Naive thymus-derived CD4-positive, alpha-beta T cell (primary cell): ENCODE measurements at regions not wholly inside any gene's neighbourhood (a gene's known extent, or its start where the extent isn't known, plus 50 kb on each side); places are given as distances from the start of the nearest gene placed in this dataset.
A peak's percentile ranks its signal among the peaks of the same experiment; 100 is the strongest.

Experiments
- ATAC-seq: fragments of 150-1000 bp; cut with Tn5 transposase; 2 replicates; pipeline ENCODE4 v1.10.0; 2021; ENCODE audit warnings: mild to moderate bottlenecking, moderate library complexity
- CTCF ChIA-PET: fragments of 350-600 bp; sonication (Branson Sonifier 250); formaldehyde crosslinking; loops from one replicate; lab custom pipeline; 2021; ENCODE audit warnings: antibody characterized with exemption; lab: Charles Lee
- POLR2A ChIA-PET: fragments of 350-600 bp; sonication (Branson Sonifier 250); formaldehyde crosslinking; loops from one replicate; lab custom pipeline; 2021; ENCODE audit warnings: antibody characterized with exemption, inconsistent platforms; lab: Charles Lee
- DNase-seq, 9 donors: peaks; one replicate each; pipeline versions ENCODE4 v3.0.0 to v3.0.0-alpha.2; 2020 to 2022; ENCODE audit warnings: mixed read lengths in 1 of 9
- H3K27ac ChIP-seq: one replicate; pipeline ENCODE4 v1.7.0; 2013; ENCODE audit warnings: mild to moderate bottlenecking, low read depth, low read length, moderate library complexity
- H3K27me3 ChIP-seq, 2 donors: one replicate each; pipeline ENCODE4 v1.7.0; 2013; ENCODE audit warnings: low read length in 2 of 2, mild to moderate bottlenecking in 2 of 2, moderate library complexity in 2 of 2; ENCODE audit not compliant: control insufficient read depth in 2 of 2, insufficient read depth in 2 of 2
- H3K36me3 ChIP-seq, 3 experiments: 1 replicate in 2 of 3; 2 replicates in 1 of 3; pipeline ENCODE4 v1.7.0; 2013; ENCODE audit warnings: low read length in 3 of 3, mild to moderate bottlenecking in 3 of 3, moderate library complexity in 1 of 3; ENCODE audit not compliant: insufficient read depth in 3 of 3, control insufficient read depth in 2 of 3
- H3K4me1 ChIP-seq, 2 donors: one replicate each; pipeline ENCODE4 v1.7.0; 2013; ENCODE audit warnings: low read length in 2 of 2, mild to moderate bottlenecking in 2 of 2, moderate library complexity in 1 of 2; ENCODE audit not compliant: control insufficient read depth in 2 of 2, insufficient read depth in 2 of 2
- H3K4me3 ChIP-seq: 2 replicates; pipeline ENCODE4 v1.7.0; 2013; ENCODE audit warnings: mild to moderate bottlenecking, low read length
- H3K9me3 ChIP-seq, 3 experiments: 1 replicate in 2 of 3; 2 replicates in 1 of 3; pipeline ENCODE4 v1.7.0; 2013; ENCODE audit warnings: low read length in 3 of 3; ENCODE audit not compliant: control insufficient read depth in 2 of 3
- H3K27ac Mint-ChIP-seq, 9 donors: one replicate each; pipeline ENCODE4 v1.8.0; 2020 to 2022; ENCODE audit warnings: mixed read lengths in 9 of 9, mild to moderate bottlenecking in 8 of 9, moderate library complexity in 5 of 9, inconsistent platforms in 2 of 9
- H3K27me3 Mint-ChIP-seq, 5 donors: one replicate each; pipeline ENCODE4 v1.8.0; 2021 to 2022; ENCODE audit warnings: mixed read lengths in 5 of 5, mild to moderate bottlenecking in 1 of 5
- H3K36me3 Mint-ChIP-seq, 5 donors: one replicate each; pipeline ENCODE4 v1.8.0; 2020 to 2022; ENCODE audit warnings: mixed read lengths in 5 of 5, mild to moderate bottlenecking in 3 of 5, inconsistent platforms in 1 of 5
- H3K4me1 Mint-ChIP-seq, 7 donors: one replicate each; pipeline ENCODE4 v1.8.0; 2020 to 2022; ENCODE audit warnings: mixed read lengths in 7 of 7, mild to moderate bottlenecking in 3 of 7, inconsistent platforms in 1 of 7
- H3K4me3 Mint-ChIP-seq, 10 donors: one replicate each; pipeline ENCODE4 v1.8.0; 2020 to 2022; ENCODE audit warnings: mild to moderate bottlenecking in 10 of 10, mixed read lengths in 10 of 10, moderate library complexity in 6 of 10, inconsistent platforms in 2 of 10
- H3K9me3 Mint-ChIP-seq, 11 donors: one replicate each; pipeline ENCODE4 v1.8.0; 2020 to 2022; ENCODE audit warnings: mixed read lengths in 11 of 11, mild to moderate bottlenecking in 4 of 11, inconsistent platforms in 1 of 11, moderate library complexity in 1 of 11
- intact Hi-C, 2 donors: fragments of 100-400 bp; cut with micrococcal nuclease; formaldehyde crosslinking; loops; one replicate each; pipeline ENCODE4 v1.15.1; 2023

GRCh38 chr10:121368347-121369025 lies 229.8 kb downstream of the FGFR2 start:
- ChIA-PET POLR2A (no interaction called here), CTCF (no interaction called here)
- no peaks in the 10 kb centered on the region for H3K36me3 Mint-ChIP-seq
- H3K4me1 Mint-ChIP-seq, result no peaks in the 10 kb centered on the region
- no peaks in the 10 kb centered on the region for H3K27me3 ChIP-seq
- intact Hi-C loops, result no loop called here
- H3K4me3 Mint-ChIP-seq, result no peak overlapping the region
- H3K9me3 Mint-ChIP-seq, result peaks cover 0 to 10% (median 2%) of the 10 kb centered on the region in 11 donors
- H3K27ac ChIP-seq, result no peak overlapping the region
- DNase-seq (no peak), ATAC-seq (no peak)
- no peak overlapping the region for H3K27ac Mint-ChIP-seq
- H3K4me1 ChIP-seq, result no peaks in the 10 kb centered on the region
- H3K9me3 ChIP-seq, result no peaks in the 10 kb centered on the region
- peaks cover 0 to 4% (median 0%) of the 10 kb centered on the region in 5 donors for H3K27me3 Mint-ChIP-seq
- no peak overlapping the region for H3K4me3 ChIP-seq
- no peaks in the 10 kb centered on the region for H3K36me3 ChIP-seq

- H3K4me3 Mint-ChIP-seq, result no peak overlapping the region
- Histone ChIP-seq H3K27me3 (no peaks in the 10 kb centered on the region), H3K4me3 (no peak overlapping the region), H3K36me3 (no peaks in the 10 kb centered on the region), H3K9me3 (no peaks in the 10 kb centered on the region), H3K4me1 (no peaks in the 10 kb centered on the region), H3K27ac (no peak overlapping the region)
- no peaks in the 10 kb centered on the region for H3K4me1 Mint-ChIP-seq
- no peak for ATAC-seq
- intact Hi-C loops, result no loop called here
- peaks cover 0 to 5% (median 0%) of the 10 kb centered on the region in 11 donors for H3K9me3 Mint-ChIP-seq
- DNase-seq, result no peak
- H3K27ac Mint-ChIP-seq, result no peak overlapping the region
- POLR2A ChIA-PET, result no interaction called here
- CTCF ChIA-PET, result no interaction called here
- H3K27me3 Mint-ChIP-seq, result peaks cover 0 to 4% (median 0%) of the 10 kb centered on the region in 5 donors
- H3K36me3 Mint-ChIP-seq, result no peaks in the 10 kb centered on the region
Measured at GRCh38 chr10:121369616-121370015, 228.6 kb downstream of the FGFR2 start.

GRCh38 chr10:121371836-121372235 lies 226.4 kb downstream of the FGFR2 start:
- no peaks in the 10 kb centered on the region for H3K4me1 ChIP-seq
- CTCF ChIA-PET, result no interaction called here
- Mint-ChIP-seq H3K36me3 (no peaks in the 10 kb centered on the region), H3K4me1 (no peaks in the 10 kb centered on the region), H3K9me3 (peaks cover 0 to 6% (median 1%) of the 10 kb centered on the region in 11 donors), H3K27ac (no peak overlapping the region), H3K27me3 (peaks cover 0 to 4% (median 0%) of the 10 kb centered on the region in 5 donors), H3K4me3 (no peak overlapping the region)
- intact Hi-C loops, result no loop called here
- H3K36me3 ChIP-seq, result no peaks in the 10 kb centered on the region
- no peak overlapping the region for H3K4me3 ChIP-seq
- ATAC-seq (no peak), DNase-seq (no peak)
- H3K27me3 ChIP-seq, result no peaks in the 10 kb centered on the region
- no peak overlapping the region for H3K27ac ChIP-seq
- POLR2A ChIA-PET, result no interaction called here
- no peaks in the 10 kb centered on the region for H3K9me3 ChIP-seq

- no peaks in the 10 kb centered on the region for H3K27me3 ChIP-seq
- peak overlapping the region in 1 of 9 donors; percentile 18 for H3K27ac Mint-ChIP-seq
- H3K9me3 ChIP-seq, result no peaks in the 10 kb centered on the region
- DNase-seq (no peak), ATAC-seq (no peak)
- H3K4me1 Mint-ChIP-seq, result no peaks in the 10 kb centered on the region
- no peak overlapping the region for H3K4me3 ChIP-seq
- no peak overlapping the region for H3K27ac ChIP-seq
- CTCF ChIA-PET, result no interaction called here
- POLR2A ChIA-PET, result no interaction called here
- no peaks in the 10 kb centered on the region for H3K36me3 ChIP-seq
- H3K4me3 Mint-ChIP-seq, result no peak overlapping the region
- no peaks in the 10 kb centered on the region for H3K4me1 ChIP-seq
- intact Hi-C loops, result no loop called here
- H3K27me3 Mint-ChIP-seq, result peaks cover 0 to 15% (median 0%) of the 10 kb centered on the region in 5 donors
- H3K36me3 Mint-ChIP-seq, result peaks cover 0 to 5% (median 0%) of the 10 kb centered on the region in 5 donors
- H3K9me3 Mint-ChIP-seq, result peaks cover 0 to 12% (median 4%) of the 10 kb centered on the region in 11 donors
Measured at GRCh38 chr10:121373411-121373810, 224.8 kb downstream of the FGFR2 start.

- Histone ChIP-seq H3K4me1 (no peaks in the 10 kb centered on the region), H3K27ac (no peak overlapping the region), H3K4me3 (no peak overlapping the region), H3K27me3 (no peaks in the 10 kb centered on the region), H3K9me3 (no peaks in the 10 kb centered on the region), H3K36me3 (no peaks in the 10 kb centered on the region)
- ChIA-PET CTCF (no interaction called here), POLR2A (no interaction called here)
- DNase-seq, result no peak
- Mint-ChIP-seq H3K4me1 (no peaks in the 10 kb centered on the region), H3K27me3 (peaks cover 0 to 15% (median 0%) of the 10 kb centered on the region in 5 donors), H3K27ac (no peak overlapping the region), H3K9me3 (peaks cover 0 to 12% (median 4%) of the 10 kb centered on the region in 11 donors), H3K4me3 (no peak overlapping the region), H3K36me3 (peaks cover 0 to 5% (median 0%) of the 10 kb centered on the region in 5 donors)
- intact Hi-C loops, result no loop called here
- ATAC-seq, result no peak
Measured at GRCh38 chr10:121374121-121374520, 224.1 kb downstream of the FGFR2 start.

- ATAC-seq (no peak), DNase-seq (no peak)
- no peaks in the 10 kb centered on the region for H3K27me3 ChIP-seq
- no peak overlapping the region for H3K27ac Mint-ChIP-seq
- H3K4me1 ChIP-seq, result no peaks in the 10 kb centered on the region
- no peak overlapping the region for H3K27ac ChIP-seq
- no peaks in the 10 kb centered on the region for H3K9me3 ChIP-seq
- peaks cover 0 to 5% (median 0%) of the 10 kb centered on the region in 5 donors for H3K36me3 Mint-ChIP-seq
- H3K27me3 Mint-ChIP-seq, result peaks cover 0 to 14% (median 0%) of the 10 kb centered on the region in 5 donors
- H3K4me1 Mint-ChIP-seq, result no peaks in the 10 kb centered on the region
- CTCF ChIA-PET, result no interaction called here
- peaks cover 0 to 12% (median 0%) of the 10 kb centered on the region in 11 donors for H3K9me3 Mint-ChIP-seq
- POLR2A ChIA-PET, result no interaction called here
- H3K36me3 ChIP-seq, result no peaks in the 10 kb centered on the region
- intact Hi-C loops, result no loop called here
- H3K4me3 Mint-ChIP-seq, result no peak overlapping the region
- H3K4me3 ChIP-seq, result no peak overlapping the region
Measured at GRCh38 chr10:121375172-121375571, 223.1 kb downstream of the FGFR2 start.

- Histone ChIP-seq H3K4me1 (no peaks in the 10 kb centered on the region), H3K9me3 (no peaks in the 10 kb centered on the region), H3K27me3 (no peaks in the 10 kb centered on the region), H3K27ac (no peak overlapping the region), H3K36me3 (no peaks in the 10 kb centered on the region), H3K4me3 (no peak overlapping the region)
- H3K4me1 Mint-ChIP-seq, result no peaks in the 10 kb centered on the region
- H3K27me3 Mint-ChIP-seq, result peaks cover 0 to 11% (median 0%) of the 10 kb centered on the region in 5 donors
- no peak overlapping the region for H3K4me3 Mint-ChIP-seq
- peaks cover 0 to 8% (median 0%) of the 10 kb centered on the region in 5 donors for H3K36me3 Mint-ChIP-seq
- ATAC-seq (no peak), DNase-seq (no peak)
- peaks cover 0 to 24% (median 6%) of the 10 kb centered on the region in 11 donors for H3K9me3 Mint-ChIP-seq
- intact Hi-C loops, result no loop called here
- no peak overlapping the region for H3K27ac Mint-ChIP-seq
- ChIA-PET POLR2A (no interaction called here), CTCF (no interaction called here)
Measured at GRCh38 chr10:121378251-121378801, 219.9 kb downstream of the FGFR2 start.
